ENCODE measurements at regions not wholly inside any gene's neighbourhood (a gene's known extent, or its start where the extent isn't known, plus 50 kb on each side); places are given as distances from the start of the nearest gene placed in this dataset.

DNA sequence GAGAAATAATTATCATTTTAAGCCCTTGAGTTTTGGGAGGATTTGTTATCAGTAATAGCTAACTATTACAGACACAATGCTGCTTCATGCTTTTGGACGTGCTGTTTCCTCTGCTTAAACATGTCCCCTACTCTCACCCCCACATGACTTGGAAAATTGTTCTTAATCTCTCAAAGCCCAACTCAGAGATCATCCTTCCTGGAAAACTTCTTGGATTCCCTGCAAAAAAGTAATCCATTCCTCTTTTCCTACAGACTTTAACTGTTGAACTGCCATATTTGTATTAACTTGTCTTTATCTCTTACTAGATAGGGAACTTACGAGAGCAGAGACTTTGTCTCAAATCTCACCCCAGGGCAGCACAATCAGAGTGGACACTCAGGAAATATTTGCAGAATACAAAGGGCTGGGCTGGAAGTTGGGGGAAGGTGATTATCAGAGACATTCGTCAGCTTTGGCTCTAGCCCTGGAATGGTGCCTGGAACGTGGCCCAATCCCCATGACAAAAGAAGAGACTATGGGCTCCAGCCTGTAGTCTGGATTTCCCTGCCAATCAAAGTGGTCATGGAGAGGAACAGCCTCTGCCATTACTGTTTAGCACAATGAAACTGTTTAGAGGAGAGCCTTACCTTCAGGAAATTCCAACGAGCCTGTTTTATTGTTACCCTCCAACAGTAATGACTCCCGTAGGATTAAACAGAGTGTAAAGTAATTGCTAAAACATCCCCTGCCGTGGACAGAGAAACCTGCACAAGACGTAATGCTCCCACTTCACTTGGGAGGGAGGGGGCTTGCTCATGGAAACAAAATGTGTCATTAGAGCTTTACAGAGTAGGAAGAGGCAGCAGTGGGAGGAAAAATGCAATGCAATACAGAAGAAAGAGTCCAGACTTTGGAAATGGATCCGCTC is 140.4 kb upstream of the AUTS2 start:
- no peak for ATAC-seq
- no peak overlapping the region for H3K27ac Mint-ChIP-seq
- H3K27me3 Mint-ChIP-seq = no peaks in the 10 kb centered on the region
- no peaks in the 10 kb centered on the region for H3K9me3 Mint-ChIP-seq
- no peaks in the 10 kb centered on the region for H3K36me3 Mint-ChIP-seq
- H3K4me1 Mint-ChIP-seq = no peaks in the 10 kb centered on the region
- H3K4me3 Mint-ChIP-seq = no peak overlapping the region

- Mint-ChIP-seq H3K4me3 (no peak overlapping the region), H3K27ac (no peak overlapping the region), H3K36me3 (no peaks in the 10 kb centered on the region), H3K9me3 (peaks cover 2% of the 10 kb centered on the region), H3K27me3 (peaks cover 5% of the 10 kb centered on the region), H3K4me1 (no peaks in the 10 kb centered on the region)
- no peak for ATAC-seq
Measured at GRCh38 chr7:69464035-69464434, 134.2 kb upstream of the AUTS2 start.

GRCh38 chr7:69465262-69465661 is 133.0 kb upstream of the AUTS2 start:
- H3K27ac Mint-ChIP-seq = no peak overlapping the region
- H3K4me1 Mint-ChIP-seq = no peaks in the 10 kb centered on the region
- no peak overlapping the region for H3K4me3 Mint-ChIP-seq
- peaks cover 4% of the 10 kb centered on the region for H3K9me3 Mint-ChIP-seq
- H3K27me3 Mint-ChIP-seq = peaks cover 5% of the 10 kb centered on the region
- H3K36me3 Mint-ChIP-seq = no peaks in the 10 kb centered on the region
- ATAC-seq = no peak

DNA sequence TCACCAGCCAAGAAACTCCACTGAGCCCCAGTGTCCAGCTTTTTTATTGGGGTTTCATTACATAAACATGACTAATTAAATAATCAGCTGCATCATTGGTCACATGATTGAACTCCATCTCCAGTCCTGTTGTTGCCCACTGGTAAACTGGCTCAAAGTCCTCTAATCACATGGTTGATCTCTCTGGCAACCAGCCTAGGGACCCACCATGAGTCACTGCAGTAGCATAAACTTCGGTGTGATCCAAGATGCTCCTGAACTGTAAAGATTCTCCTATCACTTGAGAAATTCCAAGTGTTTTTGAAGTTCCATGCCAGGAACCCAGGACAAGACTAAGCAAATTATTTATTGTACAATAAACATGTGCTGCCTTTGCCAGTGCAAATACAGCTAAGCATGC is 130.4 kb upstream of the AUTS2 start:
- Mint-ChIP-seq H3K9me3 (peaks cover 6% of the 10 kb centered on the region), H3K27me3 (peaks cover 5% of the 10 kb centered on the region), H3K4me3 (no peak overlapping the region), H3K4me1 (no peaks in the 10 kb centered on the region), H3K36me3 (no peaks in the 10 kb centered on the region), H3K27ac (no peak overlapping the region)
- no peak for ATAC-seq

DNA sequence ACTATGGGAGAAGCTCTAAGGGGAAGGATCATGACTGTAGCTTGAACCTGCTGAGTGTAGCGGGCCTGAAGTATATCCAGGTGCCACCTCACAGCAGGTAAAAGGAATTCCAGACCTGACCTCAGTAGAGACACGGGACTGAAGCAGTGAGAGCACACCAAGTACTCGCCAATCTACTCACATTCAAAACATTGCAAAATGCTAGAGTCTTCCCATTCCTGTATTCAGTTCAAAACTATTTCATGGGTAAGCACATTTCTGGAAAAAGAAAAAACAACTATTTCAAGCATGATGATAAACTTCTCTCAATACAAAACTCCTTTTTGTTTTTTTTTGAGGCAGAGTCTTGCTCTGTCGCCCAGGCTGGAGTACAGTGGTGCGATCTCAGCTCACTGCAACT is 121.9 kb upstream of the AUTS2 start:
- Mint-ChIP-seq H3K4me1 (no peaks in the 10 kb centered on the region), H3K9me3 (peaks cover 2% of the 10 kb centered on the region), H3K27me3 (no peaks in the 10 kb centered on the region), H3K4me3 (no peak overlapping the region), H3K36me3 (no peaks in the 10 kb centered on the region), H3K27ac (no peak overlapping the region)
- ATAC-seq = no peak

- H3K4me1 Mint-ChIP-seq = no peaks in the 10 kb centered on the region
- no peaks in the 10 kb centered on the region for H3K9me3 Mint-ChIP-seq
- ATAC-seq = no peak
- no peak overlapping the region for H3K4me3 Mint-ChIP-seq
- no peak overlapping the region for H3K27ac Mint-ChIP-seq
- H3K27me3 Mint-ChIP-seq = no peaks in the 10 kb centered on the region
- no peaks in the 10 kb centered on the region for H3K36me3 Mint-ChIP-seq
Measured at GRCh38 chr7:69482676-69483075, 115.6 kb upstream of the AUTS2 start.

DNA sequence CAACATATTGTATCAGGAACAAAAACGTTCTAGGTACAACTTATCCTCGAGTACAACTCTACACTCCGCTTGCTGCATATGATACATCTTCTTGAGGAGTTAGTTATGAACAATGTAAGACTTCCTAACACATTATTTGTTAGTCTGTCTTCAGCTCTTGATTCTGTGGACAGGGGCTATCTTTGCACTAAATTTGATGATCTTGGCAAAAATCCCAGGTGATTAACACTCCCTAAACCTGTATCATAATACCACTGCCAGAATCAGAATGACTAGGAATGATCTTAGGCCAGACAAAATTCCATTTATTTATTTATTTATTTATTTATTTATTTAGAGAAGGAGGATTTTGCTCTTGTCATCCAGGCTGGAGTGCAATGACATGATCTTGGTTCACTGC is 108.7 kb upstream of the AUTS2 start:
- Mint-ChIP-seq H3K9me3 (no peaks in the 10 kb centered on the region), H3K4me3 (no peak overlapping the region), H3K27me3 (no peaks in the 10 kb centered on the region)

GRCh38 chr7:69498671-69499070 is 99.6 kb upstream of the AUTS2 start:
- Mint-ChIP-seq H3K9me3 (peaks cover 27% of the 10 kb centered on the region), H3K4me1 (peaks cover 11% of the 10 kb centered on the region), H3K36me3 (peaks cover 7% of the 10 kb centered on the region), H3K4me3 (no peak overlapping the region), H3K27ac (no peak overlapping the region), H3K27me3 (no peaks in the 10 kb centered on the region)
- no peak for ATAC-seq

More for the DNA sequence above, 108.7 kb upstream of the AUTS2 start:
- Mint-ChIP-seq H3K27ac (no peak overlapping the region), H3K36me3 (no peaks in the 10 kb centered on the region), H3K4me1 (peaks cover 13% of the 10 kb centered on the region)
- no peak for ATAC-seq

DNA sequence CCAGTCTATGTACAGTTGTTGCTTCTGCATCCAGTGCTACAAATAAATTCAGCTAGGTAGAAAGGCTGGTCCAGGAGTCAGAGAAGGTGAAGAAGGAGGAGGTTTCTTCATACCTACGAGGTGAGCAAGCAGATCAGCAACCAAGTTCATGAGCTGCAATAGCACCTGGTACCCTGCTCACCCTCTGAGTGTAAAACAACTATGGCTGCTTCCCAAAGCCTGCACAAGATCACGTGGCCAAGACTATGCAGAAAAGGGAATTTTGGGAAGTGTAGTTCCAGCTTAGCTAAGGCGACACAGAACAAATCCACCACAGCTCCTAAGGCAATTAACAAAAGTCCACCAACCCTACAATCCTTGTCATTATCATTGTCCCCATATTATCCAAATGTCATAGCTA is 95.9 kb upstream of the AUTS2 start:
- Mint-ChIP-seq H3K36me3 (peaks cover 7% of the 10 kb centered on the region), H3K27me3 (no peaks in the 10 kb centered on the region), H3K4me1 (no peaks in the 10 kb centered on the region), H3K9me3 (peaks cover 26% of the 10 kb centered on the region), H3K4me3 (no peak overlapping the region), H3K27ac (no peak overlapping the region)
- ATAC-seq = no peak

GRCh38 chr7:69504733-69505420 is 93.4 kb upstream of the AUTS2 start:
- H3K9me3 Mint-ChIP-seq = peaks cover 14% of the 10 kb centered on the region
- H3K27me3 Mint-ChIP-seq = no peaks in the 10 kb centered on the region
- peaks cover 6% of the 10 kb centered on the region for H3K36me3 Mint-ChIP-seq
- H3K27ac Mint-ChIP-seq = no peak overlapping the region
- H3K4me3 Mint-ChIP-seq = no peak overlapping the region
- H3K4me1 Mint-ChIP-seq = no peaks in the 10 kb centered on the region
- no peak for ATAC-seq

GRCh38 chr7:69508736-69509135 is 89.5 kb upstream of the AUTS2 start:
- no peak for ATAC-seq
- Mint-ChIP-seq H3K4me1 (no peaks in the 10 kb centered on the region), H3K27ac (no peak overlapping the region), H3K4me3 (no peak overlapping the region), H3K9me3 (peaks cover 3% of the 10 kb centered on the region), H3K27me3 (no peaks in the 10 kb centered on the region), H3K36me3 (no peaks in the 10 kb centered on the region)

- Mint-ChIP-seq H3K27me3 (no peaks in the 10 kb centered on the region), H3K27ac (no peak overlapping the region), H3K36me3 (no peaks in the 10 kb centered on the region), H3K4me1 (no peaks in the 10 kb centered on the region), H3K9me3 (peaks cover 3% of the 10 kb centered on the region), H3K4me3 (no peak overlapping the region)
- no peak for ATAC-seq
Measured at GRCh38 chr7:69510114-69510513, 88.2 kb upstream of the AUTS2 start.

DNA sequence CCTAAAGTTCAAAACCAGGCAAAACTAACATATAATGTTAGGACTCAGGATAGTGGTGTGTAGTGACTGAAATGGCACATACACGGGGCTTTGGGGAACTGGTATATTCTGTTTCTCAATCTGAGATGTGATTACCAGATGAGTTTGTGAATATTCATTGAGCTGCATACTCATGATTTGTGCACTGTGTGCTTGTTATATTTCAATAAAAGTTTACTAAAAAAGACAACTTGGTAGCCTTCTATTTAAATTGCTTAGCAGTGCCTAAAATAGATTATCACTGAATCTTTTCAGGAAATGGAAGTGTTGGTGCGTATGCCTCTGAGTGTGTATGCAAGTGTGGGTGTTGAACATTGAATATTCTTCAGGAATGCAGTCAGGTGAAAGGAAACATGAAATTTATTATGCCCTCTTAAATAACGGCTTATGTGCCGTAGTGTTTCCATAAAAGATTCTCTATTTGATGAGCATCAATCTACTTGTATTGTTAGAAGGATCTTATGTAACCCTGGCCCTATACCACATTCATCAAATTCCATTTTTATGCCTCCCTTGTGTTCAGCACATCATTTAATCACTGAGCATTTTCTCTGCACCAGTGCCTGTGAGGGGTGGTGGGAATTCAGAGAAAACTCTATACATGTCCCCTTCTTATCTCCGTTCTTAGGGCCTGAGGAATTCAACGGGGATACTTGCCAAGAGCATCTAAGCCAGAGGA is 82.6 kb upstream of the AUTS2 start:
- Mint-ChIP-seq H3K27me3 (no peaks in the 10 kb centered on the region), H3K36me3 (no peaks in the 10 kb centered on the region), H3K4me3 (no peak overlapping the region), H3K4me1 (peaks cover 7% of the 10 kb centered on the region), H3K9me3 (no peaks in the 10 kb centered on the region), H3K27ac (no peak overlapping the region)
- ATAC-seq = no peak

- Mint-ChIP-seq H3K36me3 (no peaks in the 10 kb centered on the region), H3K27ac (no peak overlapping the region), H3K9me3 (no peaks in the 10 kb centered on the region), H3K4me3 (no peak overlapping the region), H3K27me3 (no peaks in the 10 kb centered on the region), H3K4me1 (peaks cover 8% of the 10 kb centered on the region)
- no peak for ATAC-seq
Measured at GRCh38 chr7:69516238-69516820, 81.9 kb upstream of the AUTS2 start.

DNA sequence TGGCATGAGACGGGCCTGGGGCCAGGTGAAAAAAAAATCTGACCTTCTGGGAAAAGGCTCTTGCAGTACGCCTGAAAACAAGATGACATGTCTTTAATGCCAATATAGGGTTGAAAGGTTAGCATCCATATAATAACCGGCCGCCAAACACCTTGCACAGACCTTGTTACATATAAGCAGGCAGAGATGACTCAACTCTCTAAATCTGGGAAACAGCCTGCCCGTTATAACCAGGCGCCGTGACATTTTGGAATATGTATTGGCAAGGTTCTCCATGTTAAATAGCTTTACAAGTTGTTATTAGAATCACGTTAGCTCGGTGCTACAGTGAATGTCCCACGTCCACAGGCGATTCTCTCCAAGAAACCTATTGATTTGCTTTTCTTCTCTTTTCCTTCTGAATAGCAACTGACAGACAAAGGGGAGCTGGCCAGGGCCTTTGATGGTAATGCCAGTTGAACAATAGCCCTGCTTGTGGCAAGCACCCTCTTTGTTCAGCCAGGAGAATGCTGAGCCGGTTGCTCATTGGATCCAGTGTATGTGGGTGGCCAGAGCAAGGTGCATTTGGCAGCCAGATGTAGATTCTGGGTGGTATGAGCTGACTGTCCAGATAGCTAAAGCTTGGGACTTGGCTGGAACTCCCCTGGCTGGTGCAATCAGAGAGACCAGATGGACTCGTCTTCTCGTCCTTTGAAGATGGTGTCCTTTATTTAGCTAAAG is 80.1 kb upstream of the AUTS2 start:
- Mint-ChIP-seq H3K9me3 (no peaks in the 10 kb centered on the region), H3K4me3 (no peak overlapping the region), H3K4me1 (peaks cover 8% of the 10 kb centered on the region), H3K27me3 (no peaks in the 10 kb centered on the region), H3K36me3 (no peaks in the 10 kb centered on the region), H3K27ac (no peak overlapping the region)
- ATAC-seq = no peak

All from stimulated activated memory B cell treated with anti-CD40 and anti-IgM and Interleukin-4, amounts not matched to agents 10 μg/mL and 1 μg/mL and 100 μg/mL, for 72 hours (primary cell).